ENCODE measurements at regions not wholly inside any gene's neighbourhood (a gene's known extent, or its start where the extent isn't known, plus 50 kb on each side); places are given as distances from the start of the nearest gene placed in this dataset.

- POLR2A ChIA-PET = no interaction called here
- peaks cover 2% of the 10 kb centered on the region for H3K9me3 Mint-ChIP-seq
These were observed 335.1 kb upstream of the SEMA3A start for GRCh38 chr7:84529480-84530205.

GRCh38 chr7:84528756-84529479, 334.3 kb upstream of the SEMA3A start:
- Mint-ChIP-seq H3K9me3 (no peaks in the 10 kb centered on the region), H3K36me3 (ENCODE audit: low read depth) (no peaks in the 10 kb centered on the region), H3K4me3 (no peak overlapping the region), H3K27me3 (no peaks in the 10 kb centered on the region), H3K27ac (no peak overlapping the region), H3K4me1 (no peaks in the 10 kb centered on the region)
- ATAC-seq (ENCODE audit: low read depth) = no peak
- CTCF ChIA-PET = no interaction called here
- intact Hi-C loops (cut with micrococcal nuclease) = no loop called here
- no peak for DNase-seq
- TF ChIP-seq CTCF (IDR thresholded peaks at IDR 0.05) = no peak
- POLR2A ChIA-PET = no interaction called here

More at GRCh38 chr7:84529480-84530205, 335.1 kb upstream of the SEMA3A start:
- CTCF ChIA-PET = no interaction called here
- no peaks in the 10 kb centered on the region for H3K36me3 Mint-ChIP-seq (ENCODE audit: low read depth)
- DNase-seq (no peak), ATAC-seq (ENCODE audit: low read depth) (no peak)
- H3K4me3 Mint-ChIP-seq = no peak overlapping the region
- no peak for TF ChIP-seq CTCF (IDR thresholded peaks at IDR 0.05)
- no peaks in the 10 kb centered on the region for H3K27me3 Mint-ChIP-seq
- intact Hi-C loops (cut with micrococcal nuclease) = no loop called here
- H3K4me1 Mint-ChIP-seq = no peaks in the 10 kb centered on the region
- no peak overlapping the region for H3K27ac Mint-ChIP-seq

- H3K27me3 Mint-ChIP-seq = no peaks in the 10 kb centered on the region
- ChIA-PET POLR2A (no interaction called here), CTCF (no interaction called here)
- intact Hi-C loops (cut with micrococcal nuclease) = no loop called here
- no peak overlapping the region for H3K4me3 Mint-ChIP-seq
- peaks cover 9% of the 10 kb centered on the region for H3K9me3 Mint-ChIP-seq
- H3K4me1 Mint-ChIP-seq = no peaks in the 10 kb centered on the region
- no peak overlapping the region for H3K27ac Mint-ChIP-seq
- DNase-seq (no peak), ATAC-seq (ENCODE audit: low read depth) (no peak)
- TF ChIP-seq CTCF (IDR thresholded peaks at IDR 0.05) = no peak
- H3K36me3 Mint-ChIP-seq (ENCODE audit: low read depth) = no peaks in the 10 kb centered on the region
These were observed 330.4 kb upstream of the SEMA3A start for GRCh38 chr7:84524714-84525694.

- POLR2A ChIA-PET = no interaction called here
- Mint-ChIP-seq H3K27me3 (no peaks in the 10 kb centered on the region), H3K9me3 (no peaks in the 10 kb centered on the region), H3K36me3 (ENCODE audit: low read depth) (no peaks in the 10 kb centered on the region), H3K4me3 (no peak overlapping the region), H3K27ac (no peak overlapping the region), H3K4me1 (no peaks in the 10 kb centered on the region)
- no peak for TF ChIP-seq CTCF (IDR thresholded peaks at IDR 0.05)
- DNase-seq = no peak
- intact Hi-C loops (cut with micrococcal nuclease) = no loop called here
- CTCF ChIA-PET = no interaction called here
- no peak for ATAC-seq (ENCODE audit: low read depth)
These were observed 318.5 kb upstream of the SEMA3A start for GRCh38 chr7:84513061-84513460.

- H3K27ac Mint-ChIP-seq = no peak overlapping the region
- CTCF ChIA-PET = no interaction called here
- intact Hi-C loops (cut with micrococcal nuclease) = no loop called here
- no peak for TF ChIP-seq CTCF (IDR thresholded peaks at IDR 0.05)
- H3K4me1 Mint-ChIP-seq = no peaks in the 10 kb centered on the region
- H3K9me3 Mint-ChIP-seq = no peaks in the 10 kb centered on the region
- POLR2A ChIA-PET = no interaction called here
- no peak overlapping the region for H3K4me3 Mint-ChIP-seq
- ATAC-seq (ENCODE audit: low read depth) (no peak), DNase-seq (no peak)
- no peaks in the 10 kb centered on the region for H3K27me3 Mint-ChIP-seq
- no peaks in the 10 kb centered on the region for H3K36me3 Mint-ChIP-seq (ENCODE audit: low read depth)
These were observed 317.5 kb upstream of the SEMA3A start for GRCh38 chr7:84512055-84512454.
